Epithelial cell of prostate (primary cell): ENCODE measurements at regions not wholly inside any gene's neighbourhood (a gene's known extent, or its start where the extent isn't known, plus 50 kb on each side); places are given as distances from the start of the nearest gene placed in this dataset.
"Not testable (repeated sequence)": the region's sequence is repeated elsewhere in the genome, so short reads cannot be mapped to it uniquely, and the experiment has no call there.

ENCODE experiments used
- DNase-seq: peaks from one replicate; pipeline ENCODE4 v3.0.0-alpha.2; 2011; ENCODE audit warnings: low read depth, low spot score
- H3K27ac ChIP-seq: fragments of 450-650 bp; 2 replicates; pipeline ENCODE4 v1.5.1; 2017; ENCODE audit warnings: mild to moderate bottlenecking

GRCh38 chr1:228935855-228936727 lies 200.8 kb downstream of the RHOU start:
- no peak overlapping the region for H3K27ac ChIP-seq
- no peak for DNase-seq

GRCh38 chr1:228936881-228937280 lies 201.6 kb downstream of the RHOU start:
- no peak overlapping the region for H3K27ac ChIP-seq
- no peak for DNase-seq

GRCh38 chr1:228937351-228937750 lies 202.1 kb downstream of the RHOU start:
- no peak for DNase-seq
- no peak overlapping the region for H3K27ac ChIP-seq

DNA sequence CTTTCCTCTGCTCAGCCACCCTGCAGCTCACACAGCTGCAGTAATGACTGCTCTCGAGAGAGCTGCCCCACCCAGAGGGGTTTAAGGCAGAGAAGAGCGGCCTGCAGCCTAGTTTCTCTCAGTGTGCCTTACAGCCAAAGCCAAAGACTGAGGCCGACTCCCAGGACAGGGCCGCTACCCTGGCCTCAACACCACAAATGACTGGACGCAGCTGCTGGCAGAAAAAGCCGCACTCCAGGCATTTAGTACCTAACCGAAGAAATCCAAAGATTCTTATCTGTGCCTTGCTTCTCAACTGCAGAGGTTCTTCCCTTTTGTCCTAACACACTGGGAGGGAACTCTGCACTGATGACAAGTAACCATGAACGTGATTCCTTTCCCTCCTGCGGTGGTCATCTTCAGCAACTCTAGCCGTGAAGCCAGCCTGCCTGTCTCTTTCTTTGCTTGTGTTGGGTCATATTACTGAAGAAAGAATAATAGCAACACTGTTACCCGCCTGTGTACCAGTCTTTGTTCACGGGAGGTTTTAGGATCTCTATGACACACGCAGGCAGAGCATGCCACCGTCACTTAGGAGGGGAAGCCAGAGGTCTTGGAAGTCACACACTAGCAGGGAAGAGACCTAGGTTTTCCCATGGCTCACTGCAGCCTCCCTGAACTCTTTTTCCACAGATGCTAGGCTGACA lies 202.7 kb downstream of the RHOU start:
- H3K27ac ChIP-seq, result no peak overlapping the region
- no peak for DNase-seq

DNA sequence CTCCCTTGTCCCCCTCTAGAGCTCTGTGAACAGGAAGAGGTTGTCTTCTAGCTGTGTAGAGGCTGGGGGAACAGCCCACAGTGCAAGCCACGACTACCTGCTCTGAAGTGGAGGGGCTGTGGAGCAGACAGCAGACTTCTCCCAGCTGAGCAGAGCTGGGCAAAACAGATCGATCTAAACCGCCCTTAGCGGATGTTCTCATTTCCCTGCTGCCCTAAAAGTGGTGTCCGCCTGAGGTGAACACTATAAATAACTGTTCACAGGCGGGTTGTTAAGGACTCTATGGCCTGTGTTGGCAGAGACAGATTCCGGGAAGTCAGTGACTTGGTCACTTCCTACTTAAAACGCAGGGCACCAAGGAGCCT lies 203.2 kb downstream of the RHOU start:
- no peak overlapping the region for H3K27ac ChIP-seq
- DNase-seq, result no peak

GRCh38 chr1:228939001-228939691 lies 203.9 kb downstream of the RHOU start:
- DNase-seq, result no peak
- H3K27ac ChIP-seq, result no peak overlapping the region

- H3K27ac ChIP-seq, result no peak overlapping the region
- DNase-seq, result no peak
Measured at GRCh38 chr1:228939881-228940392, 204.7 kb downstream of the RHOU start.

- no peak overlapping the region for H3K27ac ChIP-seq
- DNase-seq, result no peak
Measured at GRCh38 chr1:228940526-228940925, 205.2 kb downstream of the RHOU start.

DNA sequence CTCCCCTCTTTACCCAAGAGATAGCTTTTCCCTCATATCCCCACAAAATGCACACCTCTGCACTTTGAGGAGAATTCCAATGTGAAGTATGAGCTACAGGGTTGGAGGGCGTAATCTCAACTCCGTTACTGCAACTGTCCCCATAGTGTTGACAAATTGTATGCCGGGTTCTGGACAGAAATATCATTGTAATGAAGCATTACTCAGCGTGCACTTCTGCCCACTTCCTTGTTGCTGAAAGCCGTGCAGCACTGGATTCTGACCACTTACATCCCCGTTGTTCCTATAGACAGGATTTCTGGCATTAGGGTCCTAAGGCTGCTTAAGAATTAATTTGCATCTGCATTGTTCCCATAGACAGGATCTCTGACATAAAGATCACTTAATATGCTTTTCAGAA lies 205.6 kb downstream of the RHOU start:
- DNase-seq, result no peak
- H3K27ac ChIP-seq, result no peak overlapping the region

DNA sequence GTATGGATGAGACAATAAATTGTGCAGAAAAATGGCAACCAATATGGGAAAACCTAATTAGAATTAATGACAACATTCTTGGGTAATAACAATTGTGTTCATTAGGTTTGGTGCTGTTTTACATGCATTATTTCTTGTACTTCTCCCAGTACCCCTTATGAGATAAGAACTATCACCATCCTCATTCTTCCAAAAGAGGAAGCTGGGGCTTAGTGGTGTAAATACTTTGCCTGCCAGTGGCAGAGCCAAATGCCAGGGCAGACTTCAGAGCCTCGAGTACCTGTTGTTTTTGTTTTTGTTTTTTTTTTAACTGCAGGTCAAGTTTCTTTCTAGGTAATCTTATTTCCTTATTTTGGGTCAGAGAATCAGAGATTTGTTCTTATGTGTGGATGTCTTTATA lies 206.4 kb downstream of the RHOU start:
- no peak overlapping the region for H3K27ac ChIP-seq
- no peak for DNase-seq

DNA sequence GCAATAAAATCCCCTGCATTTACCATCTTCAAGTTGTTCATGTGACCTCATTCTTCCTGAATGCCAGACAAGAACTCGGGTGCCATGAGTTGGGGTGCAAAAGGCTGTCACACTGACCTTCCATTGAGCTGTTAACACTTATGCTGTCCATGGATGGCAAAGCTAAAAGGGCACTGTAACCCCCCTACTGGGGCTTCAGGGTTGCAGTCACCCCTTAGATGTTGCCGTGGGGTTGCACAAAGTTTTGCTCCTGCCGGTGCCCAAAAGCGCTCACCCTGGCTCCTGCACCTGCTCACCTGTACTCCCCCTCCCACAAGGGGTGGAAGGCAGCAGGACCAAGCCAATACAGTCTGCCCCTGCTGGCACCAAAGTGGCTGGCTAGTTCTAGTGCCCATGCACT lies 208.2 kb downstream of the RHOU start:
- no peak overlapping the region for H3K27ac ChIP-seq
- no peak for DNase-seq

DNA sequence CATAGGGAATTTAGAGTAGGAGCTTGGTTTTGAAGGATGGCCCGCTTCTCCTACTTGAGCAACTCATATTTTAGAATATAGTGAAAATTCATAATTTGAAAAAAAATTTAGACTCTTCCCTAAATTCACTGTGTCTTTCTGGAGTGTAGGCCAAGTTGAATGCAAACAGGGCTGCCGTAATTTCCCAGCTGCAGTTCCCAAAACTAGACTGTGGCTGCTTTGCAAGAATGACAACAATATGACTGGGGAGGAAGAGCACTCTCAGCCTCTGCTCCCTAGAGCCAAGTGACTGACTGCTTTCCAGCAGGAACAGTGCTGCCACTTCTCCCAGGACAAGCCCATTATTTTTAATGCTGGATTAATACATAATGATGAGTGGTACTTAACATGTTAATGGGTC lies 209.0 kb downstream of the RHOU start:
- DNase-seq, result no peak
- H3K27ac ChIP-seq, result no peak overlapping the region

DNA sequence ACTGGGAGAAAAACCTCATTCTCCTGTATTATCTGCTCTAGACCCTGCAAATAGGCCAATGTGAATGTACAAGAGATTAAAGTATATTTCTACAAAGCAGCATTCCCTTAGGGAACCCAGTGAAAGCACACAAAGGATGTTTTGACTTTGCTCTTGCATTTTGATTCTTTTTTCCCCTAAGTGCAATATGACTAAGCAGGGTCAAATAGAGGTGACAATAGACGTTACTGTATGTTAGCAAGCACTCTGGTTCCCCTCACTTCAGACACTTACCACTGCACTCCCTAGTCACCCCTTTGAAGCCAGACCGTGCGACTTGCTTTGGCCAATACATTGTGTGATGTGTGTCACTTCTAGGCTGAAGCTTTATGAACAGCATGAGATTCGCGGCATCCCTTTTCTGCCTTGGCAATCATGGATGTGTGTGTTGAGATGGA lies 209.7 kb downstream of the RHOU start:
- no peak overlapping the region for H3K27ac ChIP-seq
- no peak for DNase-seq

DNA sequence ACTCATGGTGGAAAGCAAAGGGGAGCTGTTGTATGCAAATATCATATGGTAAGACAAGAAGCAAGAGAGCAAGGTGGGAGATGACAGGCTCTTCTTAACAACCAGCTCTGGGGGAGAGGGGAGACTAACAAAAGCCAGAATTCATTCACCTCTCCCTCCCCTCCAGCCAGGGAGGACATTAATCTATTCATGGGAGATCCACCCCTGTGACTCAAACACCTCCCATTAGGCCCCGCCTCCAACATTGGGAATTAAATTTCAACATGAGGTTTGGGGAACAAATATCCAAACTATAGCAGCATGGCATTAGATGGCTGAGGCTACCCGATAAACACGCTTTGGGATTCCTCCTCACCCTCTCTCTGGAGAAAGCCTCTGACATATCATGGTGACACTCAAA lies 210.6 kb downstream of the RHOU start:
- DNase-seq, result no peak
- no peak overlapping the region for H3K27ac ChIP-seq

GRCh38 chr1:228949617-228950016 lies 214.3 kb downstream of the RHOU start:
- H3K27ac ChIP-seq, DNase-seq: not testable (repeated sequence)

- DNase-seq, result no peak
- H3K27ac ChIP-seq, result no peak overlapping the region
Measured at GRCh38 chr1:228953207-228953606, 217.9 kb downstream of the RHOU start.

DNA sequence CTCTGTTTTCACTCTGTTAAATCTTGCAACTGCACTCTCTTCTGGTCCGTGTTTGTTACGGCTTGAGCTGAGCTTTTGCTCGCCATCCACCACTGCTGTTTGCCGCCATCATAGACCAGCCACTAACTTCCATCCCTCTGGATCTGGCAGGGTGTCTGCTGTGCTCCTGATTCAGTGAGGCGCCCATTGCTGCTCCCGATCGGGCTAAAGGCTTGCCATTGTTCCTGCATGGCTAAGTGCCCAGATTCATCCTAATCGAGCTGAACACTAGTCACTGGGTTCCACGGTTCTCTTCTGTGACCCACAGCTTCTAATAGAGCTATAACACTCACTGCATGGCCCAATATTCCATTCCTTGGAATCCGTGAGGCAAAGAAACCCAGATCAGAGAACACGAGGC lies 218.5 kb downstream of the RHOU start:
- DNase-seq, H3K27ac ChIP-seq: not testable (repeated sequence)

GRCh38 chr1:228955691-228956090 lies 220.4 kb downstream of the RHOU start:
- DNase-seq, result no peak
- no peak overlapping the region for H3K27ac ChIP-seq

- H3K27ac ChIP-seq, result no peak overlapping the region
Measured at GRCh38 chr1:228956864-228957263, 221.6 kb downstream of the RHOU start.

GRCh38 chr1:228957535-228957934 lies 222.3 kb downstream of the RHOU start:
- DNase-seq, result no peak
- H3K27ac ChIP-seq, result no peak overlapping the region

More at GRCh38 chr1:228956864-228957263, 221.6 kb downstream of the RHOU start:
- no peak for DNase-seq

GRCh38 chr1:228958121-228958520 lies 222.8 kb downstream of the RHOU start:
- DNase-seq, result no peak
- no peak overlapping the region for H3K27ac ChIP-seq
